GM18858 (cell line): ENCODE measurements at regions not wholly inside any gene's neighbourhood (a gene's known extent, or its start where the extent isn't known, plus 50 kb on each side); places are given as distances from the start of the nearest gene placed in this dataset.
A peak's percentile ranks its signal among the peaks of the same experiment; 100 is the strongest.

Experiments
- ATAC-seq: cut with Tn5 transposase; IDR thresholded peaks from one replicate; pipeline ENCODE4 v1.9.1; 2021; ENCODE audit not compliant: unreplicated experiment

GRCh38 chr4:134027931-134028330, 173.7 kb downstream of the PABPC4L start:
- ATAC-seq, result peak; percentile 42

GRCh38 chr4:134024251-134024650, 177.3 kb downstream of the PABPC4L start:
- ATAC-seq, result no peak

- ATAC-seq, result no peak
These were observed 181.9 kb downstream of the PABPC4L start for GRCh38 chr4:134019657-134020056.

- ATAC-seq, result no peak
These were observed 182.7 kb downstream of the PABPC4L start for GRCh38 chr4:134018846-134019245.

- no peak for ATAC-seq
These were observed 200.5 kb downstream of the PABPC4L start for GRCh38 chr4:134001057-134001456.

- no peak for ATAC-seq
These were observed 204.2 kb downstream of the PABPC4L start for GRCh38 chr4:133997436-133997835.

- ATAC-seq, result no peak
These were observed 205.0 kb downstream of the PABPC4L start for GRCh38 chr4:133996431-133997121.

GRCh38 chr4:133995243-133995960, 206.2 kb downstream of the PABPC4L start:
- ATAC-seq, result no peak

- ATAC-seq, result no peak
These were observed 218.9 kb downstream of the PABPC4L start for GRCh38 chr4:133982533-133983224.

GRCh38 chr4:133981327-133981726, 220.3 kb downstream of the PABPC4L start:
- no peak for ATAC-seq

- ATAC-seq, result no peak
These were observed 229.0 kb downstream of the PABPC4L start for GRCh38 chr4:133972586-133972985.

- no peak for ATAC-seq
These were observed 232.3 kb downstream of the PABPC4L start for GRCh38 chr4:133969202-133969848.

GRCh38 chr4:133968174-133968573, 233.4 kb downstream of the PABPC4L start:
- ATAC-seq, result no peak

GRCh38 chr4:133960975-133961374, 240.6 kb downstream of the PABPC4L start:
- ATAC-seq, result no peak

- no peak for ATAC-seq
These were observed 258.5 kb downstream of the PABPC4L start for GRCh38 chr4:133943081-133943480.

GRCh38 chr4:133938061-133938460, 263.5 kb downstream of the PABPC4L start:
- no peak for ATAC-seq

GRCh38 chr4:133929531-133930239, 271.9 kb downstream of the PABPC4L start:
- no peak for ATAC-seq

GRCh38 chr4:133921280-133922195, 280.1 kb downstream of the PABPC4L start:
- no peak for ATAC-seq

- ATAC-seq, result no peak
These were observed 281.4 kb downstream of the PABPC4L start for GRCh38 chr4:133920236-133920635.

GRCh38 chr4:133910165-133910564, 291.4 kb downstream of the PABPC4L start:
- no peak for ATAC-seq
